Activated gamma-delta T cell treated with anti-CD3 and anti-CD28 coated beads, Interleukin-2, amount 50 U/mL, for 16 hours (primary cell): ENCODE measurements at regions not wholly inside any gene's neighbourhood (a gene's known extent, or its start where the extent isn't known, plus 50 kb on each side); places are given as distances from the start of the nearest gene placed in this dataset.

Experiments used
- DNase-seq: peaks from one replicate; pipeline ENCODE4 v3.0.0-alpha.2; 2020; ENCODE audit warnings: low read depth

GRCh38 chr3:102599819-102600576 is 165.2 kb downstream of the ZPLD1 start:
- DNase-seq: no peak

- no peak for DNase-seq
Measured at GRCh38 chr3:102605153-102605552, 170.3 kb downstream of the ZPLD1 start.

- no peak for DNase-seq
Measured at GRCh38 chr3:102608875-102609274, 174.1 kb downstream of the ZPLD1 start.

GRCh38 chr3:102614021-102614569 is 179.3 kb downstream of the ZPLD1 start:
- no peak for DNase-seq

- DNase-seq: no peak
Measured at GRCh38 chr3:102614585-102614984, 179.8 kb downstream of the ZPLD1 start.

- DNase-seq: no peak
Measured at GRCh38 chr3:102617381-102617780, 182.6 kb downstream of the ZPLD1 start.

- DNase-seq: no peak
Measured at GRCh38 chr3:102619361-102619760, 184.5 kb downstream of the ZPLD1 start.

- DNase-seq: no peak
Measured at GRCh38 chr3:102629943-102630342, 195.1 kb downstream of the ZPLD1 start.

- no peak for DNase-seq
Measured at GRCh38 chr3:102630531-102630930, 195.7 kb downstream of the ZPLD1 start.

GRCh38 chr3:102643546-102643945 is 208.7 kb downstream of the ZPLD1 start:
- DNase-seq: no peak

- DNase-seq: no peak
Measured at GRCh38 chr3:102646557-102646956, 211.7 kb downstream of the ZPLD1 start.

- no peak for DNase-seq
Measured at GRCh38 chr3:102660653-102661052, 225.8 kb downstream of the ZPLD1 start.

- no peak for DNase-seq
Measured at GRCh38 chr3:102661707-102662497, 227.1 kb downstream of the ZPLD1 start.

GRCh38 chr3:102662498-102662772 is 227.6 kb downstream of the ZPLD1 start:
- DNase-seq: no peak

- no peak for DNase-seq
Measured at GRCh38 chr3:102664126-102664525, 229.3 kb downstream of the ZPLD1 start.

GRCh38 chr3:102665183-102665582 is 230.4 kb downstream of the ZPLD1 start:
- DNase-seq: no peak

- DNase-seq: no peak
Measured at GRCh38 chr3:102668247-102668646, 233.4 kb downstream of the ZPLD1 start.

GRCh38 chr3:102670986-102671385 is 236.2 kb downstream of the ZPLD1 start:
- DNase-seq: no peak

- DNase-seq: no peak
Measured at GRCh38 chr3:102672305-102672704, 237.5 kb downstream of the ZPLD1 start.

- peak; percentile 16 for DNase-seq
Measured at GRCh38 chr3:102673271-102674115, 238.7 kb downstream of the ZPLD1 start.

- DNase-seq: no peak
Measured at GRCh38 chr3:102674284-102674683, 239.5 kb downstream of the ZPLD1 start.

GRCh38 chr3:102676424-102676823 is 241.6 kb downstream of the ZPLD1 start:
- no peak for DNase-seq
